Calu3 (cell line): ENCODE measurements at regions not wholly inside any gene's neighbourhood (a gene's known extent, or its start where the extent isn't known, plus 50 kb on each side); places are given as distances from the start of the nearest gene placed in this dataset.

Source experiments
- BruUV-seq: library from RNA; stranded (reverse); fragments of 400-500 nt; replicated peaks from 2 replicates; lab custom pipeline; 2021; lab: Mats Ljungman, UMichigan
- CTCF ChIA-PET: fragments of 300-600 bp; sonication (Branson Sonifier 250); formaldehyde crosslinking; loops from one replicate; lab custom pipeline; 2022; ENCODE audit warnings: antibody characterized with exemption; lab: Charles Lee
- DNase-seq: peaks from one replicate; pipeline ENCODE4 v3.0.0; 2022
- H3K27ac Mint-ChIP-seq: one replicate; pipeline ENCODE4 v1.8.0; 2022; ENCODE audit warnings: mixed read lengths; ENCODE audit not compliant: unreplicated experiment
- H3K27me3 Mint-ChIP-seq: one replicate; pipeline ENCODE4 v1.8.0; 2022; ENCODE audit warnings: mixed read lengths; ENCODE audit not compliant: unreplicated experiment
- H3K36me3 Mint-ChIP-seq: one replicate; pipeline ENCODE4 v1.8.0; 2022; ENCODE audit warnings: mild to moderate bottlenecking, moderate library complexity, mixed read lengths; ENCODE audit not compliant: insufficient read depth, unreplicated experiment
- H3K4me1 Mint-ChIP-seq: one replicate; pipeline ENCODE4 v1.8.0; 2022; ENCODE audit warnings: mild to moderate bottlenecking, low read depth, mixed read lengths; ENCODE audit not compliant: unreplicated experiment
- H3K4me3 Mint-ChIP-seq: one replicate; pipeline ENCODE4 v1.8.0; 2022; ENCODE audit warnings: mild to moderate bottlenecking, low read depth, moderate library complexity, mixed read lengths; ENCODE audit not compliant: unreplicated experiment
- H3K9me3 Mint-ChIP-seq: one replicate; pipeline ENCODE4 v1.8.0; 2022; ENCODE audit warnings: low read depth, mixed read lengths; ENCODE audit not compliant: unreplicated experiment
- intact Hi-C: fragments of 100-400 bp; cut with micrococcal nuclease; formaldehyde crosslinking; loops from one replicate; pipeline ENCODE4 v1.10.0; 2022; ENCODE audit not compliant: unreplicated experiment
- TF ChIP-seq, protein P1 (sequence below): fragments of 200-600 bp; IDR thresholded peaks from one replicate; pipeline ENCODE4 v1.8.0; 2022; ENCODE audit warnings: antibody characterized with exemption; ENCODE audit not compliant: unreplicated experiment

DNA sequence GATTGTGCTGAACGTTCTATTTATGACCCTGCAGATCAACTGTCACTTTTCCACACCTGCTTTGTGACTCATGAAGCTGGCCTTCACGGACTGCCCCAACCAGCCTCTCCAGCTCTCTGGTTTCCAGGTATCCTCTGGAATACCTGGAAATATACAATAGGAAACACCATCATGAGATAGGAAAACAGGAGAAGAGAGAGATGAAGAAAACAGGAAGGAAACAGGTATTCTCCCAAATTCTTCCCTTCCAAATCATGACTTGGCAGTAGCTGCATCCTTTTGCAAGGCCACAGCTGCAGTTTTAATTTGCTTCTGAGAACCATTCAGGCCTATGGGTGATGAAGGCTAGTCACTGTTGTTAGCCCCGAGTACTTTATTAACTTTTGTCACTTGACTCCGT, 909.1 kb downstream of the EPHA3 start:
- TF ChIP-seq, protein P1, sequence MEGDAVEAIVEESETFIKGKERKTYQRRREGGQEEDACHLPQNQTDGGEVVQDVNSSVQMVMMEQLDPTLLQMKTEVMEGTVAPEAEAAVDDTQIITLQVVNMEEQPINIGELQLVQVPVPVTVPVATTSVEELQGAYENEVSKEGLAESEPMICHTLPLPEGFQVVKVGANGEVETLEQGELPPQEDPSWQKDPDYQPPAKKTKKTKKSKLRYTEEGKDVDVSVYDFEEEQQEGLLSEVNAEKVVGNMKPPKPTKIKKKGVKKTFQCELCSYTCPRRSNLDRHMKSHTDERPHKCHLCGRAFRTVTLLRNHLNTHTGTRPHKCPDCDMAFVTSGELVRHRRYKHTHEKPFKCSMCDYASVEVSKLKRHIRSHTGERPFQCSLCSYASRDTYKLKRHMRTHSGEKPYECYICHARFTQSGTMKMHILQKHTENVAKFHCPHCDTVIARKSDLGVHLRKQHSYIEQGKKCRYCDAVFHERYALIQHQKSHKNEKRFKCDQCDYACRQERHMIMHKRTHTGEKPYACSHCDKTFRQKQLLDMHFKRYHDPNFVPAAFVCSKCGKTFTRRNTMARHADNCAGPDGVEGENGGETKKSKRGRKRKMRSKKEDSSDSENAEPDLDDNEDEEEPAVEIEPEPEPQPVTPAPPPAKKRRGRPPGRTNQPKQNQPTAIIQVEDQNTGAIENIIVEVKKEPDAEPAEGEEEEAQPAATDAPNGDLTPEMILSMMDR, result no peak
- CTCF ChIA-PET, result interaction anchor here (0.6 kb wide), 1 partner anchor 19 kb away, joined by 10 read pairs; no protein-coding TSS in a partner anchor
- no peak overlapping the region for H3K4me3 Mint-ChIP-seq
- no peaks in the 10 kb centered on the region for H3K36me3 Mint-ChIP-seq
- intact Hi-C loops, result loop anchor here (10.0 kb wide), 1 partner anchor 152 kb away; no protein-coding TSS in a partner anchor
- no peaks in the 10 kb centered on the region for H3K9me3 Mint-ChIP-seq
- no peak overlapping the region for H3K27ac Mint-ChIP-seq
- peak; percentile 28 for DNase-seq
- H3K27me3 Mint-ChIP-seq, result no peaks in the 10 kb centered on the region
- peaks cover 13% of the 10 kb centered on the region for H3K4me1 Mint-ChIP-seq
- no TSS peak for BruUV-seq

DNA sequence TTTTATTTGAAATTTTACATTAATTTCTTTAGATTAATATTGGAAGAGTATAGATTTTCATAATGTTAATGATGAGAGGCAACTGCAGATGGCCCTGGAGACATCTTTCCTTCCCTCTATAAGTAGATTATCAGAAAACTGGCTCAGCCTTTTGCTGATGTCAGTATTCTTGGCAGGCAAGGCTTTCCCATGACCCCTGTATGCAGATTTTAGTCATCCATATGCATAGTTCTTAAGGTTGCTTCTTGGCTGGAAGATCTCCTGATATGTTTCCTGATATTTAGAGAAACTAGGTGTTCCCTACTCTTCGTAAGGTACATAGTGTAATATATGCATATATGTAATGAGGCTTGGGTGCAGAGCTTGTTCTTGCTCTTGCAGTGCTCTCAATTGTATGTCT, 911.4 kb downstream of the EPHA3 start:
- intact Hi-C loops, result loop anchor here (10.0 kb wide), 1 partner anchor 154 kb away; no protein-coding TSS in a partner anchor
- Mint-ChIP-seq H3K27me3 (no peaks in the 10 kb centered on the region), H3K36me3 (no peaks in the 10 kb centered on the region), H3K27ac (no peak overlapping the region), H3K4me1 (peaks cover 13% of the 10 kb centered on the region), H3K4me3 (no peak overlapping the region), H3K9me3 (no peaks in the 10 kb centered on the region)
- CTCF ChIA-PET, result no interaction called here
- no TSS peak for BruUV-seq
- TF ChIP-seq, protein P1, result no peak
- no peak for DNase-seq

GRCh38 chr3:90025019-90025418, 917.6 kb downstream of the EPHA3 start:
- CTCF ChIA-PET, result no interaction called here
- Mint-ChIP-seq H3K27ac (no peak overlapping the region), H3K36me3 (no peaks in the 10 kb centered on the region), H3K4me1 (no peaks in the 10 kb centered on the region), H3K9me3 (no peaks in the 10 kb centered on the region), H3K4me3 (no peak overlapping the region), H3K27me3 (no peaks in the 10 kb centered on the region)
- DNase-seq, result no peak
- intact Hi-C loops, result no loop called here
- TF ChIP-seq, protein P1, result no peak
- no TSS peak for BruUV-seq

DNA sequence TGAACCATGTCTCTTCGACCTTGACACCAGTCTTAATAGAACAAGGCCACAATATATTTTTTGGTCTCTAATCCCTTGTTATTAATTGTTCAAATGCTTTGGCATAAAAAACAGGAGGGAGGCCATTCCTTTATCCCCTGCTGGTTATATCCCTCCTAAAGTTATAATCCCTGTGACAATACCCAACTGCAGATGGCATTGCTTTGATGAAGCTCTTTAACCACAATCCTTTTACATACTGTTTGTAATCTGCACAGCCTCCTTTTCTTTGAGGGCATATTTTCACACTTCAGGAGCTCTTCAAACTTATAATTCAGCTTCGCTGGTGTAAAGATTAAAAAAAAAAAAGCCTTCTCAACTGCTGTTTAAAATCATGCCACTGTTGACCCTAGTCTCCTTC, 919.0 kb downstream of the EPHA3 start:
- H3K27ac Mint-ChIP-seq, result no peak overlapping the region
- no peak for DNase-seq
- TF ChIP-seq, protein P1, result no peak
- no peaks in the 10 kb centered on the region for H3K27me3 Mint-ChIP-seq
- no peaks in the 10 kb centered on the region for H3K4me1 Mint-ChIP-seq
- H3K36me3 Mint-ChIP-seq, result no peaks in the 10 kb centered on the region
- CTCF ChIA-PET, result no interaction called here
- H3K9me3 Mint-ChIP-seq, result no peaks in the 10 kb centered on the region
- H3K4me3 Mint-ChIP-seq, result no peak overlapping the region
- intact Hi-C loops, result no loop called here
- no TSS peak for BruUV-seq
